K562 (cell line): ENCODE measurements at regions not wholly inside any gene's neighbourhood (a gene's known extent, or its start where the extent isn't known, plus 50 kb on each side); places are given as distances from the start of the nearest gene placed in this dataset.

ENCODE experiments used
- ATAC-seq: fragments of 200-7000 bp; cut with Tn5 transposase; 3 replicates; pipeline ENCODE4 v1.9.1; 2020; ENCODE audit warnings: moderate library complexity
- BruUV-seq: library from RNA; stranded (reverse); fragments of 400-500 nt; replicated peaks from 2 replicates; lab custom pipeline; 2021; lab: Mats Ljungman, UMichigan
- CTCF ChIA-PET: fragments of 300-600 bp; formaldehyde crosslinking; extraction: SDS; loops from one replicate; lab custom pipeline; 2021; ENCODE audit warnings: low intra/inter-chr PET ratio; lab: Yijun Ruan, JAX
- POLR2A ChIA-PET: fragments of 300-600, 350-650 bp; sonication (Branson Sonifier 250); formaldehyde crosslinking; extraction: SDS; loops from one replicate; lab custom pipeline; 2021; ENCODE audit warnings: antibody characterized with exemption, inconsistent platforms; lab: Yijun Ruan, JAX
- DNase-seq, 4 experiments: peaks; one replicate each; pipeline versions ENCODE4 v3.0.0 to v3.0.0-alpha.2; 2011 to 2018; ENCODE audit warnings: low spot score in 3 of 4, mixed read lengths in 3 of 4; ENCODE audit errors: extremely low read depth in 1 of 4
- FAIRE-seq: peaks from 2 replicates; lab custom pipeline; 2011; peaks lifted over from hg19 to GRCh38; lab: Jason Lieb, UNC
- H2AFZ ChIP-seq: 2 replicates; pipeline ENCODE4 v1.6.0; 2011; ENCODE audit warnings: low read depth, low read length, control low read depth, inconsistent platforms
- H3K27ac ChIP-seq: fragments of 200-600 bp; 3 replicates; pipeline ENCODE4 v1.8.0; 2011; ENCODE audit warnings: low read depth, mild to moderate bottlenecking, control low read depth, inconsistent platforms, low read length, moderate library complexity, mixed read lengths; ENCODE audit errors: extremely low read depth
- H3K27me3 ChIP-seq, 2 experiments: fragments of 300-600 bp in 1 of 2; 2 replicates in 1 of 2; 3 replicates in 1 of 2; pipeline versions ENCODE4 v1.6.0 to v1.8.0; 2011; ENCODE audit warnings: inconsistent platforms in 2 of 2, low read length in 2 of 2, mild to moderate bottlenecking in 1 of 2, mixed read lengths in 1 of 2, moderate library complexity in 1 of 2; ENCODE audit not compliant: control insufficient read depth in 2 of 2, insufficient read depth in 2 of 2
- H3K36me3 ChIP-seq: fragments of 300-600 bp; 3 replicates; pipeline ENCODE4 v1.8.0; 2011; ENCODE audit warnings: mild to moderate bottlenecking, low read length, inconsistent platforms; ENCODE audit not compliant: control insufficient read depth, insufficient read depth
- H3K4me1 ChIP-seq, 2 experiments: fragments of 200-600 bp in 1 of 2; replicated peaks in 1 of 2; 2 replicates in 1 of 2; 3 replicates in 1 of 2; pipeline versions ENCODE4 v1.5.1 to v1.8.0; 2011; ENCODE audit warnings: inconsistent platforms in 2 of 2, low read length in 2 of 2, mild to moderate bottlenecking in 1 of 2, mixed read lengths in 1 of 2, moderate library complexity in 1 of 2; ENCODE audit not compliant: control insufficient read depth in 2 of 2, insufficient read depth in 2 of 2
- H3K4me2 ChIP-seq: 2 replicates; pipeline ENCODE4 v1.6.1; 2011; ENCODE audit warnings: low read length, control low read depth, inconsistent platforms, mixed read lengths; ENCODE audit not compliant: insufficient read depth
- H3K4me3 ChIP-seq: fragments of 200-600 bp; sonication (generic), shearing (Covaris generic); 2 replicates; pipeline ENCODE4 v1.5.1; 2016; ENCODE audit warnings: control low read depth, inconsistent platforms
- H3K79me2 ChIP-seq: fragments of 200-600 bp; 3 replicates; pipeline ENCODE4 v1.8.0; 2011; ENCODE audit warnings: low read length, inconsistent platforms; ENCODE audit not compliant: control insufficient read depth, insufficient read depth
- H3K9ac ChIP-seq, 2 experiments: 2 replicates each; pipeline versions ENCODE4 v1.6.0 to v1.6.1; 2011; ENCODE audit warnings: low read depth in 2 of 2, low read length in 2 of 2, control low read depth in 1 of 2, inconsistent platforms in 1 of 2, mild to moderate bottlenecking in 1 of 2, mixed read lengths in 1 of 2; ENCODE audit not compliant: insufficient read depth in 1 of 2
- H3K9me1 ChIP-seq: one replicate; pipeline ENCODE4 v1.6.0; 2011; ENCODE audit warnings: inconsistent platforms, mild to moderate bottlenecking, low read length, moderate library complexity; ENCODE audit not compliant: control insufficient read depth, insufficient read depth
- H3K9me3 ChIP-seq: replicated peaks from 2 replicates; pipeline ENCODE4 v1.5.1; 2011; ENCODE audit warnings: low read depth, low read length, inconsistent platforms; ENCODE audit not compliant: control insufficient read depth, insufficient read depth
- H4K20me1 ChIP-seq: replicated peaks from 2 replicates; pipeline ENCODE4 v1.6.1; 2011; ENCODE audit warnings: low read length, inconsistent platforms, mixed read lengths; ENCODE audit not compliant: control insufficient read depth, insufficient read depth
- BRD9 ChIP-seq: fragments of 450-650 bp; IDR thresholded peaks from 2 replicates; pipeline ENCODE4 v1.6.1; 2018; ENCODE audit warnings: low read depth; ENCODE audit not compliant: partially characterized antibody
- CBFA2T2 ChIP-seq: fragments of 450-650 bp; conservative IDR thresholded peaks from 2 replicates; pipeline ENCODE4 v1.6.1; 2017; ENCODE audit warnings: mild to moderate bottlenecking
- CXXC5 ChIP-seq: fragments of 250-450 bp; sonication (Bioruptor Pico); IDR thresholded peaks from 2 replicates; pipeline ENCODE4 v1.8.0; 2022; ENCODE audit warnings: inconsistent platforms, mild to moderate bottlenecking, moderate library complexity
- ETV1 ChIP-seq: fragments of 450-650 bp; conservative IDR thresholded peaks from 2 replicates; pipeline ENCODE4 v1.6.1; 2016; ENCODE audit warnings: missing genetic modification characterization, control low read depth, low read depth, missing compliant biosample characterization
- HMBOX1 ChIP-seq: sonication (generic); IDR thresholded peaks from 2 replicates; pipeline ENCODE4 v1.6.1; 2016
- MBD2 ChIP-seq: sonication (generic); IDR thresholded peaks from 2 replicates; pipeline ENCODE4 v1.6.1; 2016; ENCODE audit warnings: low read depth, borderline replicate concordance
- NFIX ChIP-seq: fragments of 250-450 bp; sonication (Bioruptor Pico); IDR thresholded peaks from 2 replicates; pipeline ENCODE4 v1.4.0; 2020; ENCODE audit warnings: low read depth, mild to moderate bottlenecking, moderate library complexity
- TOE1 ChIP-seq, 2 experiments: fragments of 450-650 bp in 1 of 2; sonication (generic) in 1 of 2; formaldehyde crosslinking in 1 of 2; IDR thresholded peaks; 2 replicates each; pipeline versions ENCODE4 v1.7.1 to v1.8.0; 2016 to 2022; ENCODE audit warnings: borderline replicate concordance in 2 of 2, mild to moderate bottlenecking in 2 of 2, antibody characterized with exemption in 1 of 2, inconsistent platforms in 1 of 2, low read depth in 1 of 2, missing genetic modification reagents in 1 of 2, moderate library complexity in 1 of 2
- ZC3H11A ChIP-seq: IDR thresholded peaks from 2 replicates; pipeline ENCODE4 v1.6.1; 2012; ENCODE audit warnings: low read depth, low read length, improper control_type of control experiment
- ZNF274 ChIP-seq: IDR thresholded peaks from 2 replicates; pipeline ENCODE4 v1.6.1; 2011; ENCODE audit warnings: low read depth, mild to moderate bottlenecking, low read length, moderate library complexity, borderline replicate concordance
- ZNF449 ChIP-seq: fragments of 250-450 bp; sonication (Bioruptor Pico); IDR thresholded peaks from 2 replicates; pipeline ENCODE4 v1.8.0; 2022; ENCODE audit warnings: moderate library complexity, mild to moderate bottlenecking, inconsistent platforms
- ZNF655 ChIP-seq: fragments of 250-450 bp; sonication (Bioruptor Pico); IDR thresholded peaks from 2 replicates; pipeline ENCODE4 v1.5.0; 2021
- WGBS: fragments of 100-300 bp; shearing (Covaris generic); methylation state at CpG from one replicate; pipeline ENCODE4 v1.1.6; 2016; ENCODE audit warnings: low coverage, mixed read lengths; ENCODE audit not compliant: insufficient coverage; ENCODE audit errors: missing lambda C conversion rate; 5-methylcytosine and 5-hydroxymethylcytosine counted together
- in situ Hi-C: fragments of 300-500 bp; cut with MboI; formaldehyde crosslinking; loops from 4 replicates; pipeline ENCODE4 v1.15.0; 2018; ENCODE audit warnings: inconsistent platforms, mixed read lengths
- intact Hi-C: fragments of 100-400 bp; cut with micrococcal nuclease; formaldehyde crosslinking; loops from 2 replicates; pipeline ENCODE4 v1.14.2; 2022
- TF ChIP-seq, protein P1 (sequence below): fragments of 450-650 bp; formaldehyde crosslinking; IDR thresholded peaks from 2 replicates; pipeline ENCODE4 v1.4.0; 2022; ENCODE audit warnings: missing genetic modification characterization

DNA sequence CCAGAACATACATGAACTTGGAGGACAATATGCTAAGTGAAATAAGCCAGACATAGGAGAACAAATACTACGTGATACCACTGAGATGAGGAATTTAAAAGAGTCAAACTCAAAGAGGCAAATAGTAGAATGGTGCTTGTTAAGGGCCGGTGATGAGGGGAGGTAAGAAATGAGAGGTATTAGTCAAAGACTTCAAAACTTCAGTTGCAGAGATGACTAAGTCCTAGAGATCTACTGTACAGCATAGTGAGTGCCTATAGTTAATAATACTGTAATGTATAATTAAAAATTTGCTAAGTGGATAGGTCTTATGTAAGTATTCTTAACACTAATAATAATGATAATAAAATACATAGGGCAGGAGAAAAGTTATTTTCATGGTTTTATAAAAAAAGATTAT lies 126.9 kb upstream of the VEGFC start (continued):
- TF ChIP-seq HMBOX1 (no peak), BRD9 (no peak)

- Histone ChIP-seq H3K4me2 (no peak overlapping the region), H3K9me3 (no peaks in the 10 kb centered on the region), H3K4me1 (no peaks in the 10 kb centered on the region), H3K9me1 (no peaks in the 10 kb centered on the region), H3K27me3 (no peaks in the 10 kb centered on the region), H2AFZ (no peak overlapping the region), H3K27ac (no peak overlapping the region), H3K4me3 (no peak overlapping the region), H3K79me2 (no peaks in the 10 kb centered on the region), H3K36me3 (no peaks in the 10 kb centered on the region)
- CTCF ChIA-PET = no interaction called here
- no TSS peak for BruUV-seq
- ATAC-seq (no peak), DNase-seq (no peak), FAIRE-seq (no peak)
- in situ Hi-C loops (no loop called here), intact Hi-C loops (no loop called here)
- 1% methylated on average over 4 of the region's 4 CpGs for WGBS
- TF ChIP-seq NFIX (CRISPR knock-in tag) (no peak), ZNF449 (CRISPR knock-in tag) (no peak), ZNF274 (no peak), MBD2 (no peak), CBFA2T2 (no peak), ETV1 (tag) (no peak), CXXC5 (no peak), TOE1 (IDR thresholded peaks at IDR 0.05; ENCODE audit: borderline replicate concordance) (no peak), TOE1 (CRISPR knock-in tag; IDR thresholded peaks at IDR 0.05; ENCODE audit: borderline replicate concordance, low read depth) (no peak), ZNF655 (CRISPR knock-in tag) (no peak), ZC3H11A (no peak)
- TF ChIP-seq, protein P1, sequence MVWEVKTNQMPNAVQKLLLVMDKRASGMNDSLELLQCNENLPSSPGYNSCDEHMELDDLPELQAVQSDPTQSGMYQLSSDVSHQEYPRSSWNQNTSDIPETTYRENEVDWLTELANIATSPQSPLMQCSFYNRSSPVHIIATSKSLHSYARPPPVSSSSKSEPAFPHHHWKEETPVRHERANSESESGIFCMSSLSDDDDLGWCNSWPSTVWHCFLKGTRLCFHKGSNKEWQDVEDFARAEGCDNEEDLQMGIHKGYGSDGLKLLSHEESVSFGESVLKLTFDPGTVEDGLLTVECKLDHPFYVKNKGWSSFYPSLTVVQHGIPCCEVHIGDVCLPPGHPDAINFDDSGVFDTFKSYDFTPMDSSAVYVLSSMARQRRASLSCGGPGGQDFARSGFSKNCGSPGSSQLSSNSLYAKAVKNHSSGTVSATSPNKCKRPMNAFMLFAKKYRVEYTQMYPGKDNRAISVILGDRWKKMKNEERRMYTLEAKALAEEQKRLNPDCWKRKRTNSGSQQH (CRISPR knock-in tag) = no peak
- TF ChIP-seq, all 486 proteins: peak for 0
- POLR2A ChIA-PET = no interaction called here
- H4K20me1 ChIP-seq = no peaks in the 10 kb centered on the region
- no peak overlapping the region for H3K9ac ChIP-seq
Measured at GRCh38 chr4:176920694-176921093, 128.0 kb upstream of the VEGFC start.
